ENCODE measurements at regions not wholly inside any gene's neighbourhood (a gene's known extent, or its start where the extent isn't known, plus 50 kb on each side); places are given as distances from the start of the nearest gene placed in this dataset.

DNA sequence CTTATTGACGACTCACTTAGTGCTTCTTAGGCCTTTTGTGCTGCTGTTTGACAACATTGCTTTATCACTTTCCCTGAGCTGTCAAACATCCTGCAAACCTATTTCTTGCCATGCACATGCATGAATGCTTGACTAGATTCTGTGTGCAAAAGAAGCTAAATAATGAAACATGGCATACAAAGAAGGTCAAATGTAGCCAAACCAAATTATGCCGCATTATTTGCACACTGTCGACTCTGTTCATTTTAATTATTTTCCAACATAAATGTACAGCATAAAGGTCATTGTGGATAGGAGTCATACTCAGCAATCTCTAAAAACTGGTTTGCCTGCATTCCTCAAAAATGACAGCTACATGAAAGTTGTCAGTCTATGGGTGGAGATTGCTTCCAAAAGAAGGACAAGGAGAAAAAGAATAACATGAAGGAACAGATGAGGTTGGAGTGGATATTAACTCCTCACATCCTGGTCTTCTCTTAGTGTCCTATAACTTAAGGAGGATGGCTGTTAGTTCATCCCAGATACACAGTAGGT is 123.1 kb upstream of the STXBP5 start:
- H3K27ac ChIP-seq: peak overlapping the region; percentile 9
- H3K9me3 ChIP-seq (ENCODE audit: insufficient read depth, low read depth): no peaks in the 10 kb centered on the region
- no peak for TF ChIP-seq EZH2 (IDR thresholded peaks at IDR 0.05; ENCODE audit: low read depth)
- TF ChIP-seq, protein P1, sequence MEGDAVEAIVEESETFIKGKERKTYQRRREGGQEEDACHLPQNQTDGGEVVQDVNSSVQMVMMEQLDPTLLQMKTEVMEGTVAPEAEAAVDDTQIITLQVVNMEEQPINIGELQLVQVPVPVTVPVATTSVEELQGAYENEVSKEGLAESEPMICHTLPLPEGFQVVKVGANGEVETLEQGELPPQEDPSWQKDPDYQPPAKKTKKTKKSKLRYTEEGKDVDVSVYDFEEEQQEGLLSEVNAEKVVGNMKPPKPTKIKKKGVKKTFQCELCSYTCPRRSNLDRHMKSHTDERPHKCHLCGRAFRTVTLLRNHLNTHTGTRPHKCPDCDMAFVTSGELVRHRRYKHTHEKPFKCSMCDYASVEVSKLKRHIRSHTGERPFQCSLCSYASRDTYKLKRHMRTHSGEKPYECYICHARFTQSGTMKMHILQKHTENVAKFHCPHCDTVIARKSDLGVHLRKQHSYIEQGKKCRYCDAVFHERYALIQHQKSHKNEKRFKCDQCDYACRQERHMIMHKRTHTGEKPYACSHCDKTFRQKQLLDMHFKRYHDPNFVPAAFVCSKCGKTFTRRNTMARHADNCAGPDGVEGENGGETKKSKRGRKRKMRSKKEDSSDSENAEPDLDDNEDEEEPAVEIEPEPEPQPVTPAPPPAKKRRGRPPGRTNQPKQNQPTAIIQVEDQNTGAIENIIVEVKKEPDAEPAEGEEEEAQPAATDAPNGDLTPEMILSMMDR (conservative IDR thresholded peaks at IDR 0.05): no peak
- peak overlapping the region; percentile 67 for H3K4me2 ChIP-seq
- H3K79me2 ChIP-seq (ENCODE audit: low read depth): no peaks in the 10 kb centered on the region
- ChIA-PET POLR2A (ENCODE audit: unreplicated experiment) (interaction anchor here (0.6 kb wide), 1 partner anchor 61 kb away, joined by 3 read pairs; no protein-coding TSS in a partner anchor), CTCF (no interaction called here)
- peaks cover 49% of the 10 kb centered on the region for H3K4me1 ChIP-seq (replicated peaks; ENCODE audit: insufficient read depth)
- DNase-seq: peak; percentile 16 to 91
- H3K9me2 ChIP-seq (ENCODE audit: insufficient read depth): no peaks in the 10 kb centered on the region
- no peak overlapping the region for H2AFZ ChIP-seq
- no TSS peak for BruUV-seq (replicated peaks)
- H3K27me3 ChIP-seq (ENCODE audit: insufficient read depth, low read depth): no peaks in the 10 kb centered on the region
- no peaks in the 10 kb centered on the region for H3K36me3 ChIP-seq (ENCODE audit: low read depth)
- H3F3A ChIP-seq (ENCODE audit: insufficient read depth, low read depth): peaks cover 8% of the 10 kb centered on the region; the same call in 1 of the 2 replicates
- no peaks in the 10 kb centered on the region for H4K20me1 ChIP-seq (ENCODE audit: insufficient read depth)
- H3K4me3 ChIP-seq: no peak overlapping the region
- intact Hi-C loops (cut with micrococcal nuclease; ENCODE audit: unreplicated experiment): loop anchor here (1.0 to 2.0 kb wide), 2 partner anchors 122 to 167 kb away; no protein-coding TSS in a partner anchor

DNA sequence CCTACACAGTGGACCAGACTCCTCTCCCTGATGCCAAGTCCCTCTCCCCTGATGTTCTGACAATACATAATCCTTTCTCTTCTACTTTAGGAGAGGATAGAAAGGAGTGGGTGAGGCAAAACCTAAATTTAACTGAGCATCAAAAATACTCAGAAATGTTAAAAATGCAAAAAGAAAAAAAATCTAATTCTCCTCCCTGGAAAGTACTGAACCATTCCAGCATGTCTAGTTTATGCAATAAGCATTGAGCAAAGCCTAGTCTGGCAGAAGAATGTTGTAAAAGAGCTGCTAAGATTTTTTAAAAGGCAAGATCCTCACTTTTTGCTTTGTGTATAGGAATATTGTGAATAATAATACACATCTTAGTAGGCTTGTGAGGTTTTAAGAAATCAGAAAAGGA is 116.6 kb upstream of the STXBP5 start:
- Histone ChIP-seq H3F3A (ENCODE audit: insufficient read depth, low read depth) (no peaks in the 10 kb centered on the region), H3K27me3 (ENCODE audit: insufficient read depth, low read depth) (no peaks in the 10 kb centered on the region), H3K4me2 (no peak overlapping the region), H2AFZ (no peak overlapping the region), H3K36me3 (ENCODE audit: low read depth) (no peaks in the 10 kb centered on the region), H3K9me3 (ENCODE audit: insufficient read depth, low read depth) (peaks cover 9% of the 10 kb centered on the region; the same call in 1 of the 2 replicates), H3K4me1 (replicated peaks; ENCODE audit: insufficient read depth) (peaks cover 6% of the 10 kb centered on the region), H3K9me2 (ENCODE audit: insufficient read depth) (no peaks in the 10 kb centered on the region), H3K79me2 (ENCODE audit: low read depth) (no peaks in the 10 kb centered on the region), H4K20me1 (ENCODE audit: insufficient read depth) (no peaks in the 10 kb centered on the region), H3K4me3 (no peak overlapping the region), H3K27ac (no peak overlapping the region)
- POLR2A ChIA-PET (ENCODE audit: unreplicated experiment): interaction anchor here (0.6 kb wide), 1 partner anchor 110 kb away, joined by 4 read pairs; no protein-coding TSS in a partner anchor
- TF ChIP-seq, protein P1 (conservative IDR thresholded peaks at IDR 0.05): no peak
- no peak for TF ChIP-seq EZH2 (IDR thresholded peaks at IDR 0.05; ENCODE audit: low read depth)
- intact Hi-C loops (cut with micrococcal nuclease; ENCODE audit: unreplicated experiment): no loop called here
- no TSS peak for BruUV-seq (replicated peaks)
- DNase-seq: no peak
- CTCF ChIA-PET: no interaction called here

DNA sequence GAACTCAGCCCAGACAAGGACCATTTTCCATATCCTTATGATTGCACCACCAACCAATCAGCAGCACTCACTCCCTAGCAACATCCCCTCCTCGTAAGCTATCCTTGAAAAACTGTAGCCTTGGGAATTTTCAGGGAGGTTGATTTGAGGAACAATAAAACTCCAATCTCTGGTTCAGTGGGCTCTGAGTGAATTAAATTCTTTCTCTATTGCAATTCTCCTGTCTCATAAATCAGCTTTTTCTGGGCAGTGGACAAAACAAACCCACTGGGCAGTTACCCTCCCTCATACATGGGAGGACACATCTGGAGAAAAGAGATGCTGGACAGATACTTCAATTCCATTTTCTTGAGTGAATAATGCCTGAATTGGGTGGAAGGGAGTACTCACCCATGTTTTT is 115.4 kb upstream of the STXBP5 start:
- peaks cover 9% of the 10 kb centered on the region; the same call in 1 of the 2 replicates for H3K9me3 ChIP-seq (ENCODE audit: insufficient read depth, low read depth)
- H3K36me3 ChIP-seq (ENCODE audit: low read depth): no peaks in the 10 kb centered on the region
- H3K4me3 ChIP-seq: no peak overlapping the region
- no peaks in the 10 kb centered on the region for H3K4me1 ChIP-seq (replicated peaks; ENCODE audit: insufficient read depth)
- TF ChIP-seq, protein P1 (conservative IDR thresholded peaks at IDR 0.05): no peak
- no peak for TF ChIP-seq EZH2 (IDR thresholded peaks at IDR 0.05; ENCODE audit: low read depth)
- H3F3A ChIP-seq (ENCODE audit: insufficient read depth, low read depth): no peaks in the 10 kb centered on the region
- no peaks in the 10 kb centered on the region for H3K9me2 ChIP-seq (ENCODE audit: insufficient read depth)
- ChIA-PET CTCF (no interaction called here), POLR2A (ENCODE audit: unreplicated experiment) (no interaction called here)
- H3K27ac ChIP-seq: no peak overlapping the region
- no peak overlapping the region for H3K4me2 ChIP-seq
- H2AFZ ChIP-seq: no peak overlapping the region
- intact Hi-C loops (cut with micrococcal nuclease; ENCODE audit: unreplicated experiment): no loop called here
- no peaks in the 10 kb centered on the region for H3K27me3 ChIP-seq (ENCODE audit: insufficient read depth, low read depth)
- H3K79me2 ChIP-seq (ENCODE audit: low read depth): no peaks in the 10 kb centered on the region
- DNase-seq: no peak
- H4K20me1 ChIP-seq (ENCODE audit: insufficient read depth): no peaks in the 10 kb centered on the region
- BruUV-seq (replicated peaks): no TSS peak
